ENCODE measurements at regions not wholly inside any gene's neighbourhood (a gene's known extent, or its start where the extent isn't known, plus 50 kb on each side); places are given as distances from the start of the nearest gene placed in this dataset.

GRCh38 chr3:168425936-168426595 is 330.3 kb upstream of the GOLIM4 start:
- TF ChIP-seq EZH2phosphoT487 (IDR thresholded peaks at IDR 0.05; ENCODE audit: insufficient read depth, low read depth) (no peak), EZH2 (IDR thresholded peaks at IDR 0.05; ENCODE audit: insufficient read depth, poor library complexity, severe bottlenecking) (no peak)

All from GM23248 (cell line).